ENCODE measurements at regions not wholly inside any gene's neighbourhood (a gene's known extent, or its start where the extent isn't known, plus 50 kb on each side); places are given as distances from the start of the nearest gene placed in this dataset.

GRCh38 chr4:112898357-112899141 lies 150.9 kb upstream of the ANK2 start:
- ChIA-PET POLR2A (no interaction called here), CTCF (interaction anchor here (0.9 kb wide), 1 partner anchor 24 kb away, joined by 3 read pairs; no protein-coding TSS in a partner anchor)
- H3K27me3 ChIP-seq (ENCODE audit: control insufficient read depth, insufficient read depth, low read length) = no peaks in the 10 kb centered on the region
- no peak for TF ChIP-seq CTCF (IDR thresholded peaks at IDR 0.05; ENCODE audit: insufficient read depth, low read depth, low read length)
- no peak for DNase-seq (ENCODE audit: low read depth)
- no peaks in the 10 kb centered on the region for H3K36me3 ChIP-seq (ENCODE audit: control insufficient read depth, insufficient read depth, low read length)
- H3K4me3 ChIP-seq (ENCODE audit: low read depth, low read length) = no peak overlapping the region

- no peak for TF ChIP-seq CTCF (IDR thresholded peaks at IDR 0.05; ENCODE audit: insufficient read depth, low read depth, low read length)
- Histone ChIP-seq H3K4me3 (ENCODE audit: low read depth, low read length) (no peak overlapping the region), H3K36me3 (ENCODE audit: control insufficient read depth, insufficient read depth, low read length) (no peaks in the 10 kb centered on the region), H3K27me3 (ENCODE audit: control insufficient read depth, insufficient read depth, low read length) (no peaks in the 10 kb centered on the region)
- POLR2A ChIA-PET = no interaction called here
- CTCF ChIA-PET = no interaction called here
- DNase-seq (ENCODE audit: low read depth) = no peak
These were observed 149.0 kb upstream of the ANK2 start for GRCh38 chr4:112900416-112900815.

GRCh38 chr4:112901962-112902411 lies 147.5 kb upstream of the ANK2 start:
- DNase-seq (ENCODE audit: low read depth) = no peak
- no peaks in the 10 kb centered on the region for H3K36me3 ChIP-seq (ENCODE audit: control insufficient read depth, insufficient read depth, low read length)
- H3K4me3 ChIP-seq (ENCODE audit: low read depth, low read length) = no peak overlapping the region
- CTCF ChIA-PET = interaction anchor here (1.0 kb wide), 1 partner anchor 139 kb away, joined by 4 read pairs; no protein-coding TSS in a partner anchor
- no peak for TF ChIP-seq CTCF (IDR thresholded peaks at IDR 0.05; ENCODE audit: insufficient read depth, low read depth, low read length)
- H3K27me3 ChIP-seq (ENCODE audit: control insufficient read depth, insufficient read depth, low read length) = no peaks in the 10 kb centered on the region
- POLR2A ChIA-PET = no interaction called here

- H3K36me3 ChIP-seq (ENCODE audit: control insufficient read depth, insufficient read depth, low read length) = no peaks in the 10 kb centered on the region
- no peak for TF ChIP-seq CTCF (IDR thresholded peaks at IDR 0.05; ENCODE audit: insufficient read depth, low read depth, low read length)
- CTCF ChIA-PET = interaction anchor here (0.5 to 1.0 kb wide), 2 partner anchors 39 to 318 kb away, joined by 4 to 5 read pairs; no protein-coding TSS in a partner anchor
- H3K4me3 ChIP-seq (ENCODE audit: low read depth, low read length) = no peak overlapping the region
- H3K27me3 ChIP-seq (ENCODE audit: control insufficient read depth, insufficient read depth, low read length) = no peaks in the 10 kb centered on the region
- POLR2A ChIA-PET = no interaction called here
- DNase-seq (ENCODE audit: low read depth) = no peak
These were observed 143.7 kb upstream of the ANK2 start for GRCh38 chr4:112905728-112906127.

- H3K27me3 ChIP-seq (ENCODE audit: control insufficient read depth, insufficient read depth, low read length) = no peaks in the 10 kb centered on the region
- TF ChIP-seq CTCF (IDR thresholded peaks at IDR 0.05; ENCODE audit: insufficient read depth, low read depth, low read length) = no peak
- ChIA-PET POLR2A (no interaction called here), CTCF (no interaction called here)
- no peak overlapping the region for H3K4me3 ChIP-seq (ENCODE audit: low read depth, low read length)
- no peaks in the 10 kb centered on the region for H3K36me3 ChIP-seq (ENCODE audit: control insufficient read depth, insufficient read depth, low read length)
- no peak for DNase-seq (ENCODE audit: low read depth)
These were observed 140.9 kb upstream of the ANK2 start for GRCh38 chr4:112908511-112908910.
